SJSA1 (cell line): ENCODE measurements at regions not wholly inside any gene's neighbourhood (a gene's known extent, or its start where the extent isn't known, plus 50 kb on each side); places are given as distances from the start of the nearest gene placed in this dataset.

ENCODE experiments used
- DNase-seq, 2 experiments: peaks; one replicate each; pipeline ENCODE4 v3.0.0-alpha.2; 2015 to 2020; ENCODE audit warnings: low spot score in 2 of 2, low read depth in 1 of 2
- H3K27ac ChIP-seq: fragments of 250-450 bp; sonication (Bioruptor Pico); 2 replicates; pipeline ENCODE4 v1.5.1; 2020; ENCODE audit warnings: mild to moderate bottlenecking, moderate library complexity
- H3K27me3 ChIP-seq: fragments of 250-450 bp; sonication (Bioruptor Pico); replicated peaks from 2 replicates; pipeline ENCODE4 v1.5.1; 2020; ENCODE audit warnings: mild to moderate bottlenecking, moderate library complexity
- H3K36me3 ChIP-seq: fragments of 250-450 bp; sonication (Bioruptor Pico); 2 replicates; pipeline ENCODE4 v1.5.1; 2020; ENCODE audit warnings: mild to moderate bottlenecking
- H3K4me1 ChIP-seq: fragments of 250-450 bp; sonication (Bioruptor Pico); replicated peaks from 2 replicates; pipeline ENCODE4 v1.6.1; 2021; ENCODE audit warnings: mild to moderate bottlenecking
- H3K4me3 ChIP-seq: fragments of 250-450 bp; sonication (Bioruptor Pico); 2 replicates; pipeline ENCODE4 v1.5.1; 2020; ENCODE audit warnings: mild to moderate bottlenecking
- H3K9me3 ChIP-seq: fragments of 250-450 bp; sonication (Bioruptor Pico); replicated peaks from 2 replicates; pipeline ENCODE4 v1.5.1; 2020; ENCODE audit warnings: mild to moderate bottlenecking

DNA sequence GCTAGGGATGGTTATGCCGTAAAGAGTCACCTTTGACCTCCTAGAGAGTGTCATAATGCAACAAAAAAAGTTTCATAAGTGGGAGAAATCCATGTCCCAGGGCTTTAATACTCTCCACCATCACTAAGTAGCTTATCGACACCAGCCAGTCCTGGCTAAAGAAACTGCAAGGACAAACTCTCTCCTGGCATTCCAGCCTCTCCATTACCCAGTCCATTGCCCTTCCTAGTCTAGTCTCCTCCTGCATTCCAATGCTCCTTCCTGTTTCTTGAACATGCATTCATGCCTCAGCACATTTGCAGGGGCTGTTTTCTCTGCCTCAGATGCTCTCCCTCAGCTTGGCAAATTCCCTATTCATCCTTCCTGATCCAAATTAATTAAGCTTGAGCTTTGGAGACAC, 364.1 kb downstream of the BRINP1 start:
- DNase-seq: no peak
- Histone ChIP-seq H3K27me3 (no peaks in the 10 kb centered on the region), H3K9me3 (peaks cover 3% of the 10 kb centered on the region), H3K4me1 (no peaks in the 10 kb centered on the region), H3K4me3 (no peak overlapping the region), H3K36me3 (no peaks in the 10 kb centered on the region), H3K27ac (no peak overlapping the region)

- no peak for DNase-seq
- no peak overlapping the region for H3K27ac ChIP-seq
- H3K4me3 ChIP-seq: no peak overlapping the region
- H3K27me3 ChIP-seq: no peaks in the 10 kb centered on the region
- H3K4me1 ChIP-seq: no peaks in the 10 kb centered on the region
- no peaks in the 10 kb centered on the region for H3K36me3 ChIP-seq
- H3K9me3 ChIP-seq: no peaks in the 10 kb centered on the region; the same call in none of the 2 replicates
Measured at GRCh38 chr9:119009249-119009648, 360.0 kb downstream of the BRINP1 start.

DNA sequence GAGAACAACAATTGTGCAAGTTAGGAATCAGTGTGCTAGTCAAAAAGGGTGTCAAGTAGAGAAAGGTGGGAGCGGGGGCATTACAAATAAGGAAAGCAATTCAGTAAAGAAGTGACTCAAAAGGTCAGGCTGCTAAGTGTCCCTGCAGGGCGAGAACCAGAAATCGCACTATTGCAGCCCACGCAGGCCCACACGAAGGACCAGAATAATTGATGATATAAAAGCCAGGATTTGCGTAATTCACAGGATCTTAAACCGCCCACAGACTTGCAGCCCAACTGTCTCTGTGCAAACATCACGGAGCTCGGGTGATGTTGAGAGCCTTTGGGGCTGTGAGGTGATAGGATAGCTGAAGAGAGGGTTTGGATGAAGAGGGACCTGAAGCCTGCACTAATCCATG, 349.0 kb downstream of the BRINP1 start:
- no peak for DNase-seq
- Histone ChIP-seq H3K27ac (no peak overlapping the region), H3K4me3 (no peak overlapping the region), H3K36me3 (no peaks in the 10 kb centered on the region), H3K4me1 (no peaks in the 10 kb centered on the region), H3K9me3 (no peaks in the 10 kb centered on the region), H3K27me3 (no peaks in the 10 kb centered on the region)

- Histone ChIP-seq H3K4me1 (no peaks in the 10 kb centered on the region), H3K36me3 (no peaks in the 10 kb centered on the region), H3K27me3 (no peaks in the 10 kb centered on the region), H3K9me3 (no peaks in the 10 kb centered on the region), H3K4me3 (no peak overlapping the region), H3K27ac (no peak overlapping the region)
- DNase-seq: no peak
Measured at GRCh38 chr9:119020730-119021333, 348.4 kb downstream of the BRINP1 start.

DNA sequence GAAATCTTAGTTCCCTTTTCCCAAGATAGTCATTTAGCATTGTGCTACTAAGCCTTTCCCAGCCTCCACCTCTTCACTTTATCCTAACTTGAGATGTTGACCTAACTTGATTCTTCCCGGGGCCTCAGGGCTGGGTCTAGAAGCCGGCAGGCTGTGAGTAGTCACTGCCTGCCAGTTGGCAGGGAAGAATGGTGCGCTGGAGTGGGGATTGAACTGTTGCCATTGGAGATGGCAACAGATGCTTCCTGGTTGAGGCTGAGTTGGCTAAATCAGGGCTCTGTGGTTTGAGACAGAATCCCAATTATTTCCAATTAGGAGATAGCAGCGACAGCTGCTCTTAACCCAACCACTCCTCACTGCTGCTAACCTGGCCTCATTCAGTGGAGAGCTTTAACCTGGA, 343.1 kb downstream of the BRINP1 start:
- Histone ChIP-seq H3K27ac (no peak overlapping the region), H3K9me3 (no peaks in the 10 kb centered on the region), H3K36me3 (no peaks in the 10 kb centered on the region), H3K4me1 (no peaks in the 10 kb centered on the region), H3K4me3 (no peak overlapping the region), H3K27me3 (no peaks in the 10 kb centered on the region)
- DNase-seq: no peak

GRCh38 chr9:119027901-119028699, 341.1 kb downstream of the BRINP1 start:
- Histone ChIP-seq H3K27me3 (no peaks in the 10 kb centered on the region), H3K36me3 (no peaks in the 10 kb centered on the region), H3K4me1 (no peaks in the 10 kb centered on the region), H3K27ac (no peak overlapping the region), H3K9me3 (no peaks in the 10 kb centered on the region), H3K4me3 (no peak overlapping the region)
- no peak for DNase-seq

- H3K27ac ChIP-seq: no peak overlapping the region
- no peak for DNase-seq
- 0 out of 2 replicates have a peak, but pooled peaks cover 2% of the 10 kb centered on the region for H3K9me3 ChIP-seq
- H3K36me3 ChIP-seq: no peaks in the 10 kb centered on the region
- H3K4me1 ChIP-seq: no peaks in the 10 kb centered on the region
- H3K27me3 ChIP-seq: no peaks in the 10 kb centered on the region
- no peak overlapping the region for H3K4me3 ChIP-seq
Measured at GRCh38 chr9:119029886-119030285, 339.3 kb downstream of the BRINP1 start.

GRCh38 chr9:119033596-119033995, 335.6 kb downstream of the BRINP1 start:
- Histone ChIP-seq H3K27ac (no peak overlapping the region), H3K4me1 (no peaks in the 10 kb centered on the region), H3K36me3 (no peaks in the 10 kb centered on the region), H3K4me3 (no peak overlapping the region), H3K27me3 (no peaks in the 10 kb centered on the region), H3K9me3 (0 out of 2 replicates have a peak, but pooled peaks cover 2% of the 10 kb centered on the region)
- DNase-seq: no peak

DNA sequence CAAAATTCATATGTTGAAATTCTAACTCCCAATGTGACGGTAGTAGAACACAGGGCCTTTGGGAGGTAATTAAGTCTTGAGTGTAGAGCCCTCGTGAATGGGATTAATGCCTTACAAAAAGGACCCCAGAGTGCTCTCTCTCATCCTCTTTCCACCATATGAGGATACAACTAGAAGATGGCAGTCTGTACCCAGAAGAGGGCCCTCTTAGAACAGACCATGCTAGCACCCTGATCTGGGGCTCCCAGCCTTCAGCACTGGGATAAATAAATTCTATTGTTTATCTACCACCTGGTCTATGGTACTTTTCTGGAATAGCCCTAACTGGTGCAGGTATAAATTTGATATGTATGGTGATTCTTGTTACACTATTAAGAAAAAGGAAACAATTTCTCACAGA, 332.3 kb downstream of the BRINP1 start:
- Histone ChIP-seq H3K9me3 (peaks cover 2% of the 10 kb centered on the region; the same call in 1 of the 2 replicates), H3K27ac (no peak overlapping the region), H3K27me3 (no peaks in the 10 kb centered on the region), H3K4me3 (no peak overlapping the region), H3K4me1 (no peaks in the 10 kb centered on the region), H3K36me3 (no peaks in the 10 kb centered on the region)
- no peak for DNase-seq

DNA sequence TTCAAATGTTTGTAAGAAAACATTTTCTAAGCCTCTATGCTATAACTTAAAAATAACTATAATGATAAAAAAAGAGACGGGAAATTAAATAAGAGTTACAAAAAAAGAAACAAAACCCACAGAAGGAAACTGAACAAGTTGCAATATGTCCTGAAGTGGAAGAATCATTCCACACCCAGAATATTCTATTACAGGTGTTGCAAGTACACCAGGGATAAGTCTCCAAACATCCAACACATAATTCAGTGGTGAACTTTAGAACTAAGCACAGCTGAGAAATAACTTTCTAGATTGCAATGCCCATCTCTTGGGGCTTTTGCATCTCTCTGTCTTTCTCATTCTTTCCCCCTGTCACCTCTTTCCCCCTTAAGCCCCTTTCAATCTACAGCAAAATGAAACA, 325.2 kb downstream of the BRINP1 start:
- no peaks in the 10 kb centered on the region for H3K4me1 ChIP-seq
- H3K27me3 ChIP-seq: no peaks in the 10 kb centered on the region
- no peak overlapping the region for H3K27ac ChIP-seq
- DNase-seq: no peak
- H3K9me3 ChIP-seq: peaks cover 2% of the 10 kb centered on the region; the same call in 1 of the 2 replicates
- H3K4me3 ChIP-seq: no peak overlapping the region
- H3K36me3 ChIP-seq: no peaks in the 10 kb centered on the region

DNA sequence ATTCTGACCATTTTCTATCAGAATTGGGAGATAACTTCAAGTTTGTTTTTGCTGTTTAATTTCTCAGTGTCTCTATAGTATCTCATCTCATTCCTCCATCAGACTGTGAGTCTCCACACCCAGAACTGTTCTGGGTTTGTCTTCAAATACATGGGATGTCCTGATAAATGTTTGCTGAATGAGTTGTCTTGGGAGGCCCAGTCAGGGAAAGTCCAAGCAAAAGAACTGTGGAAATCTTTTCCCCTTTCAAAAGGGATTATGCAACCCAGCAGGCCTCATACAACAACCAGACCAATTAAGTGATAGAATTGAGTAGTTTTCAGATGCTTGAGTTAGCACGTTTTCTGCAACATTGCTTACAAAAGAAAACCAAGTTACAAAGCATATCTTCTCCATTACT, 324.4 kb downstream of the BRINP1 start:
- Histone ChIP-seq H3K4me3 (no peak overlapping the region), H3K9me3 (peaks cover 2% of the 10 kb centered on the region; the same call in 1 of the 2 replicates), H3K27me3 (no peaks in the 10 kb centered on the region), H3K36me3 (no peaks in the 10 kb centered on the region), H3K4me1 (no peaks in the 10 kb centered on the region), H3K27ac (no peak overlapping the region)
- no peak for DNase-seq

- Histone ChIP-seq H3K27ac (no peak overlapping the region), H3K36me3 (no peaks in the 10 kb centered on the region), H3K4me1 (no peaks in the 10 kb centered on the region), H3K4me3 (no peak overlapping the region), H3K9me3 (0 out of 2 replicates have a peak, but pooled peaks cover 2% of the 10 kb centered on the region), H3K27me3 (no peaks in the 10 kb centered on the region)
- no peak for DNase-seq
Measured at GRCh38 chr9:119047513-119048307, 321.5 kb downstream of the BRINP1 start.

DNA sequence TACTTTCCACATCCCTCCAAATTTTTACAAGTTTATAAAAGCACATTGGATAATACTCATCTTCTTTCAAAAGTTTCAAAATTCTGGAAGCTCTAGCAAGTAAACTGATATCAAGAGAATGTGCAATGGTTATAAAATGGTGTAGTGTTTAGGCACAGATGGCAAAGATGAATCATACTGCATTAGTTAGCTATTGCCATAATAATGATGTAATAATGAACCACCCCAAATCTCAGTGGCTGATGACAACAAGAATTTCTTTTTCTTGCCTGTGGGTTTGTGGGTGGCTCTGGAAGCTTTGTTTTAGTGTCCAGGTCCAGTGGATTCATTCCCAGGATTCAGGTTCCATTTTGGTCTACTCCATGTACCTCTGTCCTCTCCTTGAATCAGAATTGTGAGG, 319.0 kb downstream of the BRINP1 start:
- no peak overlapping the region for H3K4me3 ChIP-seq
- 0 out of 2 replicates have a peak, but pooled peaks cover 2% of the 10 kb centered on the region for H3K9me3 ChIP-seq
- no peaks in the 10 kb centered on the region for H3K4me1 ChIP-seq
- H3K36me3 ChIP-seq: no peaks in the 10 kb centered on the region
- no peak overlapping the region for H3K27ac ChIP-seq
- DNase-seq: no peak
- H3K27me3 ChIP-seq: no peaks in the 10 kb centered on the region
